LNCAP (cell line): ENCODE measurements at regions not wholly inside any gene's neighbourhood (a gene's known extent, or its start where the extent isn't known, plus 50 kb on each side); places are given as distances from the start of the nearest gene placed in this dataset.

Source experiments
- CTCF ChIP-seq: fragments of 450-650 bp; IDR thresholded peaks from 2 replicates; pipeline ENCODE4 v1.5.1; 2017; ENCODE audit warnings: mild to moderate bottlenecking

- no peak for TF ChIP-seq CTCF
These were observed 143.6 kb upstream of the SALL4 start for GRCh38 chr20:51945881-51946280.

GRCh38 chr20:51945177-51945576, 142.9 kb upstream of the SALL4 start:
- no peak for TF ChIP-seq CTCF

- no peak for TF ChIP-seq CTCF
These were observed 141.4 kb upstream of the SALL4 start for GRCh38 chr20:51943761-51944160.

GRCh38 chr20:51941503-51941902, 139.2 kb upstream of the SALL4 start:
- no peak for TF ChIP-seq CTCF

- no peak for TF ChIP-seq CTCF
These were observed 136.9 kb upstream of the SALL4 start for GRCh38 chr20:51939259-51939585.

- no peak for TF ChIP-seq CTCF
These were observed 136.4 kb upstream of the SALL4 start for GRCh38 chr20:51938559-51939258.

GRCh38 chr20:51937779-51938178, 135.5 kb upstream of the SALL4 start:
- TF ChIP-seq CTCF, result no peak

- no peak for TF ChIP-seq CTCF
These were observed 134.1 kb upstream of the SALL4 start for GRCh38 chr20:51936377-51936776.
